CD14-positive monocyte (primary cell): ENCODE measurements at regions not wholly inside any gene's neighbourhood (a gene's known extent, or its start where the extent isn't known, plus 50 kb on each side); places are given as distances from the start of the nearest gene placed in this dataset.

Experiments used
- DNase-seq, 3 donors: peaks; one replicate each; pipeline ENCODE4 v3.0.0-alpha.2; 2011 to 2022
- H2AFZ ChIP-seq: 2 replicates; pipeline ENCODE4 v1.6.0; 2012; ENCODE audit warnings: mild to moderate bottlenecking, low read depth, low read length, inconsistent platforms; ENCODE audit not compliant: insufficient read depth, poor library complexity, severe bottlenecking
- H3K27ac ChIP-seq, 2 donors: 1 replicate in 1 of 2; 2 replicates in 1 of 2; pipeline ENCODE4 v1.5.1; 2012 to 2013; ENCODE audit warnings: low read length in 2 of 2, control low read depth in 1 of 2, inconsistent platforms in 1 of 2, low read depth in 1 of 2, mild to moderate bottlenecking in 1 of 2
- H3K27me3 ChIP-seq, 2 donors: one replicate each; pipeline versions ENCODE4 v1.6.0 to v1.6.1; 2011 to 2013; ENCODE audit warnings: low read length in 2 of 2; ENCODE audit not compliant: control insufficient read depth in 2 of 2, insufficient read depth in 2 of 2
- H3K36me3 ChIP-seq, 2 donors: replicated peaks in 1 of 2; 1 replicate in 1 of 2; 2 replicates in 1 of 2; pipeline versions ENCODE4 v1.5.1 to v1.6.1; 2012 to 2013; ENCODE audit warnings: low read length in 2 of 2, control low read depth in 1 of 2, inconsistent platforms in 1 of 2, mild to moderate bottlenecking in 1 of 2; ENCODE audit not compliant: insufficient read depth in 2 of 2, control insufficient read depth in 1 of 2
- H3K4me1 ChIP-seq, 2 donors: 1 replicate in 1 of 2; 2 replicates in 1 of 2; pipeline versions ENCODE4 v1.5.1 to v1.6.1; 2012 to 2013; ENCODE audit warnings: low read length in 2 of 2, control low read depth in 1 of 2, inconsistent platforms in 1 of 2, mild to moderate bottlenecking in 1 of 2, moderate library complexity in 1 of 2; ENCODE audit not compliant: insufficient read depth in 2 of 2, control insufficient read depth in 1 of 2
- H3K4me2 ChIP-seq: replicated peaks from 2 replicates; pipeline ENCODE3; 2012; ENCODE audit warnings: low read length, moderate library complexity, mild to moderate bottlenecking; ENCODE audit not compliant: poor library complexity, severe bottlenecking; ENCODE audit errors: extremely low read depth
- H3K4me3 ChIP-seq, 3 experiments: fragments of 200-600 bp in 1 of 3; sonication (generic) in 1 of 3; replicated peaks in 1 of 3; 1 replicate in 2 of 3; 2 replicates in 1 of 3; pipeline ENCODE4 v1.5.1; 2011 to 2013; ENCODE audit warnings: low read length in 3 of 3, mild to moderate bottlenecking in 3 of 3, control low read depth in 2 of 3, low read depth in 2 of 3, inconsistent platforms in 1 of 3, moderate library complexity in 1 of 3
- H3K79me2 ChIP-seq: 2 replicates; pipeline ENCODE4 v1.6.0; 2012; ENCODE audit warnings: mild to moderate bottlenecking, control low read depth, inconsistent platforms, low read length, moderate library complexity; ENCODE audit not compliant: insufficient read depth
- H3K9ac ChIP-seq: 2 replicates; pipeline ENCODE4 v1.6.0; 2017; ENCODE audit warnings: low read length, mild to moderate bottlenecking; ENCODE audit not compliant: insufficient read depth, poor library complexity, severe bottlenecking
- H3K9me3 ChIP-seq, 2 donors: replicated peaks in 1 of 2; 1 replicate in 1 of 2; 2 replicates in 1 of 2; pipeline versions ENCODE4 v1.5.1 to v1.6.1; 2012 to 2013; ENCODE audit warnings: low read length in 2 of 2, control low read depth in 1 of 2; ENCODE audit not compliant: control insufficient read depth in 1 of 2, insufficient read depth in 1 of 2
- H4K20me1 ChIP-seq: 2 replicates; pipeline ENCODE4 v1.6.0; 2012; ENCODE audit warnings: mild to moderate bottlenecking, low read length, control low read depth, moderate library complexity; ENCODE audit not compliant: insufficient read depth
- H3K27ac Mint-ChIP-seq, 7 donors: one replicate each; pipeline ENCODE4 v1.8.0; 2020; ENCODE audit warnings: mild to moderate bottlenecking in 7 of 7, mixed read lengths in 7 of 7, moderate library complexity in 6 of 7, inconsistent platforms in 2 of 7
- H3K27me3 Mint-ChIP-seq, 3 donors: one replicate each; pipeline ENCODE4 v1.8.0; 2021 to 2022; ENCODE audit warnings: low read depth in 3 of 3, mild to moderate bottlenecking in 3 of 3, mixed read lengths in 3 of 3, moderate library complexity in 3 of 3, inconsistent platforms in 1 of 3
- H3K36me3 Mint-ChIP-seq, 2 donors: one replicate each; pipeline ENCODE4 v1.8.0; 2020; ENCODE audit warnings: mixed read lengths in 2 of 2, inconsistent platforms in 1 of 2, mild to moderate bottlenecking in 1 of 2
- H3K4me1 Mint-ChIP-seq: one replicate; pipeline ENCODE4 v1.8.0; 2020; ENCODE audit warnings: mild to moderate bottlenecking, mixed read lengths
- H3K4me3 Mint-ChIP-seq, 2 donors: one replicate each; pipeline ENCODE4 v1.8.0; 2020; ENCODE audit warnings: mild to moderate bottlenecking in 2 of 2, mixed read lengths in 2 of 2, moderate library complexity in 1 of 2
- H3K9me3 Mint-ChIP-seq, 7 donors: one replicate each; pipeline ENCODE4 v1.8.0; 2020 to 2022; ENCODE audit warnings: mixed read lengths in 7 of 7, mild to moderate bottlenecking in 6 of 7, moderate library complexity in 6 of 7, inconsistent platforms in 2 of 7
- CTCF ChIP-seq: fragments of 200-600 bp; IDR thresholded peaks from one replicate; pipeline ENCODE4 v1.8.0; 2022; ENCODE audit warnings: antibody characterized with exemption, mild to moderate bottlenecking
- WGBS: methylation state at CpG from one replicate; pipeline ENCODE4 v1.1.5; 2013; ENCODE audit warnings: missing lambda C conversion rate; ENCODE audit not compliant: insufficient coverage; 5-methylcytosine and 5-hydroxymethylcytosine counted together
- intact Hi-C, 2 donors: fragments of 100-400 bp; cut with micrococcal nuclease; formaldehyde crosslinking; loops; one replicate each; pipeline versions ENCODE4 v1.15.0 to v1.15.1; 2023

GRCh38 chr1:82923931-82924330 is 1075.0 kb downstream of the TTLL7 start:
- no peak overlapping the region for H3K27ac Mint-ChIP-seq
- H3K27me3 ChIP-seq: no peaks in the 10 kb centered on the region

GRCh38 chr1:82921759-82922158 is 1077.2 kb downstream of the TTLL7 start:
- Histone ChIP-seq H3K79me2 (no peaks in the 10 kb centered on the region), H3K36me3 (no peaks in the 10 kb centered on the region), H3K27me3 (no peaks in the 10 kb centered on the region), H3K4me1 (no peaks in the 10 kb centered on the region), H3K9me3 (no peaks in the 10 kb centered on the region), H3K4me3 (no peak overlapping the region), H2AFZ (no peak overlapping the region), H4K20me1 (no peaks in the 10 kb centered on the region), H3K9ac (no peak overlapping the region), H3K4me2 (no peak overlapping the region), H3K27ac (no peak overlapping the region)
- no peaks in the 10 kb centered on the region for H3K27me3 Mint-ChIP-seq
- no peak overlapping the region for H3K4me3 Mint-ChIP-seq
- H3K9me3 Mint-ChIP-seq: peaks cover 0 to 6% (median 3%) of the 10 kb centered on the region in 7 donors
- no peak for DNase-seq
- H3K36me3 Mint-ChIP-seq: no peaks in the 10 kb centered on the region
- H3K4me1 Mint-ChIP-seq: no peaks in the 10 kb centered on the region
- no peak overlapping the region for H3K27ac Mint-ChIP-seq
- WGBS: no CpG with 5 or more reads among the region's 4 CpGs
- intact Hi-C loops: no loop called here
- TF ChIP-seq CTCF: no peak

More at GRCh38 chr1:82923931-82924330, 1075.0 kb downstream of the TTLL7 start:
- H3K4me1 Mint-ChIP-seq: no peaks in the 10 kb centered on the region
- Histone ChIP-seq H3K79me2 (no peaks in the 10 kb centered on the region), H3K36me3 (no peaks in the 10 kb centered on the region), H3K4me3 (no peak overlapping the region), H2AFZ (no peak overlapping the region), H3K9ac (no peak overlapping the region), H4K20me1 (no peaks in the 10 kb centered on the region), H3K27ac (no peak overlapping the region), H3K4me1 (no peaks in the 10 kb centered on the region), H3K9me3 (peaks cover 0 to 2% of the 10 kb centered on the region in 2 donors), H3K4me2 (no peak overlapping the region)
- intact Hi-C loops: no loop called here
- no peak for DNase-seq
- no peak for TF ChIP-seq CTCF
- peaks cover 0 to 4% (median 3%) of the 10 kb centered on the region in 7 donors for H3K9me3 Mint-ChIP-seq
- no peak overlapping the region for H3K4me3 Mint-ChIP-seq
- H3K27me3 Mint-ChIP-seq: no peaks in the 10 kb centered on the region
- no CpG with 5 or more reads among the region's 4 CpGs for WGBS
- H3K36me3 Mint-ChIP-seq: no peaks in the 10 kb centered on the region
